ENCODE measurements at regions not wholly inside any gene's neighbourhood (a gene's known extent, or its start where the extent isn't known, plus 50 kb on each side); places are given as distances from the start of the nearest gene placed in this dataset.
"Not testable (repeated sequence)": the region's sequence is repeated elsewhere in the genome, so short reads cannot be mapped to it uniquely, and the experiment has no call there.

DNA sequence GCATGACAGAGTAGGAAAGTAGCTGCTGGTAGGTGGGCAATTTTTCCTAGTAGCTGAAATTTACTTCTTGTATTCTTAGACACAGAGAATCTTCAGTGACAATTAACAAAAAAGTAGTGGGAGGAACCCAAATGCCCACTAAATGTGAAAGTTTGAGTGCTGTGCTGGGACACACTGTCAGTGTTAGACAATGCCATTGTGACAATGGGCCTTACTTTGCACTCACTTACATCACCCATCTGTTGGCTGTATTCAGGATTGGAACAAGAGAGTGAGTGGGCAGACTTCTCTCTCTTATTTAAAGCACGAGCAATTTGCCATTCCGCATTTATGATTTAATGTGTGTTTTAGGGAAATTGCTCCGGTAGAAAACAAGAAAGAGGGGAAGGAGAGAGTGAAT, 662.5 kb downstream of the CBLN4 start:
- Histone ChIP-seq H3K36me3 (ENCODE audit: insufficient read depth, low read depth, low read length) (no peaks in the 10 kb centered on the region), H3K9ac (ENCODE audit: low read depth, low read length) (no peak overlapping the region), H3K4me1 (ENCODE audit: insufficient read depth, low read length) (no peaks in the 10 kb centered on the region), H3K9me3 (ENCODE audit: insufficient read depth, low read depth, low read length) (no peaks in the 10 kb centered on the region), H3K27me3 (ENCODE audit: insufficient read depth, low read length) (no peaks in the 10 kb centered on the region), H3K4me3 (ENCODE audit: low read length) (no peak overlapping the region), H3K27ac (ENCODE audit: low read length) (no peak overlapping the region)

- Histone ChIP-seq H3K9me3 (ENCODE audit: insufficient read depth, low read depth, low read length) (no peaks in the 10 kb centered on the region), H3K27ac (ENCODE audit: low read length) (no peak overlapping the region), H3K4me3 (ENCODE audit: low read length) (no peak overlapping the region), H3K36me3 (ENCODE audit: insufficient read depth, low read depth, low read length) (no peaks in the 10 kb centered on the region), H3K4me1 (ENCODE audit: insufficient read depth, low read length) (peaks cover 5% of the 10 kb centered on the region; the same call in 1 of the 2 replicates), H3K9ac (ENCODE audit: low read depth, low read length) (no peak overlapping the region), H3K27me3 (ENCODE audit: insufficient read depth, low read length) (no peaks in the 10 kb centered on the region)
Measured at GRCh38 chr20:55333798-55334197, 671.5 kb downstream of the CBLN4 start.

- no peak overlapping the region for H3K4me3 ChIP-seq (ENCODE audit: low read length)
- H3K9me3 ChIP-seq (ENCODE audit: insufficient read depth, low read depth, low read length), result no peaks in the 10 kb centered on the region
- peaks cover 5% of the 10 kb centered on the region; the same call in 1 of the 2 replicates for H3K4me1 ChIP-seq (ENCODE audit: insufficient read depth, low read length)
- H3K36me3 ChIP-seq (ENCODE audit: insufficient read depth, low read depth, low read length), result no peaks in the 10 kb centered on the region
- no peak overlapping the region for H3K27ac ChIP-seq (ENCODE audit: low read length)
- no peaks in the 10 kb centered on the region for H3K27me3 ChIP-seq (ENCODE audit: insufficient read depth, low read length)
- no peak overlapping the region for H3K9ac ChIP-seq (ENCODE audit: low read depth, low read length)
Measured at GRCh38 chr20:55329108-55329507, 676.2 kb downstream of the CBLN4 start.

DNA sequence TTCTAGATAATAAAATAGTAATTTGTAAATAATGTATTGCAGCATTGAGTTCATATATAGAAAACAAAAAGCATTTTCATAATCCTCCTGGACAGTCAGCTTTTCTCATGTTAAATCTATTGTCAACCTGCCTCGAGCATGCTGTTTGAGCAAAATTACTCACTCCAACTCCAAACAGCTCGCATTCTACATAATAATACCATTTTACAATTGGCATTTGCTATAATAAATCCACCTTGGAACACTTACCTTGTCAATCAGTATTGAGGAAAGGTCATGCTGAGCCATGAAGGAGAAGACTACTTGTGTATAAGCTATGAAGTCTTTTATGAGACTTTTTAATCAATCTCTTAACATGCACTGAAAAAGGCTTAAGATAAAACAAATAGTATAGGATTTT, 682.6 kb downstream of the CBLN4 start:
- H3K9ac ChIP-seq (ENCODE audit: low read depth, low read length), result no peak overlapping the region
- no peak overlapping the region for H3K4me3 ChIP-seq (ENCODE audit: low read length)
- no peaks in the 10 kb centered on the region for H3K9me3 ChIP-seq (ENCODE audit: insufficient read depth, low read depth, low read length)
- no peaks in the 10 kb centered on the region; the same call in 1 of the 2 replicates for H3K4me1 ChIP-seq (ENCODE audit: insufficient read depth, low read length)
- no peak overlapping the region for H3K27ac ChIP-seq (ENCODE audit: low read length)
- no peaks in the 10 kb centered on the region for H3K27me3 ChIP-seq (ENCODE audit: insufficient read depth, low read length)
- H3K36me3 ChIP-seq (ENCODE audit: insufficient read depth, low read depth, low read length), result no peaks in the 10 kb centered on the region

- no peaks in the 10 kb centered on the region for H3K27me3 ChIP-seq (ENCODE audit: insufficient read depth, low read length)
- H3K4me1 ChIP-seq (ENCODE audit: insufficient read depth, low read length), result no peaks in the 10 kb centered on the region
- 0 out of 2 replicates have a peak, but pooled peaks cover 2% of the 10 kb centered on the region for H3K9me3 ChIP-seq (ENCODE audit: insufficient read depth, low read depth, low read length)
- H3K9ac ChIP-seq (ENCODE audit: low read depth, low read length), result no peak overlapping the region
- H3K36me3 ChIP-seq (ENCODE audit: insufficient read depth, low read depth, low read length), result no peaks in the 10 kb centered on the region
- no peak overlapping the region for H3K27ac ChIP-seq (ENCODE audit: low read length)
- no peak overlapping the region for H3K4me3 ChIP-seq (ENCODE audit: low read length)
Measured at GRCh38 chr20:55316753-55317152, 688.6 kb downstream of the CBLN4 start.

- not testable (repeated sequence) for H3K4me3 ChIP-seq (ENCODE audit: low read length); H3K27me3 ChIP-seq (ENCODE audit: insufficient read depth, low read length); H3K9ac ChIP-seq (ENCODE audit: low read depth, low read length); H3K27ac ChIP-seq (ENCODE audit: low read length); H3K4me1 ChIP-seq (ENCODE audit: insufficient read depth, low read length); H3K36me3 ChIP-seq (ENCODE audit: insufficient read depth, low read depth, low read length)
- H3K9me3 ChIP-seq (ENCODE audit: insufficient read depth, low read depth, low read length), result peaks cover 12% of the 10 kb centered on the region; the same call in 1 of the 2 replicates
Measured at GRCh38 chr20:55310844-55311243, 694.5 kb downstream of the CBLN4 start.

GRCh38 chr20:55291261-55291660, 714.1 kb downstream of the CBLN4 start:
- Histone ChIP-seq H3K4me1 (ENCODE audit: insufficient read depth, low read length) (no peaks in the 10 kb centered on the region), H3K4me3 (ENCODE audit: low read length) (no peak overlapping the region), H3K27ac (ENCODE audit: low read length) (no peak overlapping the region), H3K9ac (ENCODE audit: low read depth, low read length) (no peak overlapping the region), H3K27me3 (ENCODE audit: insufficient read depth, low read length) (no peaks in the 10 kb centered on the region), H3K36me3 (ENCODE audit: insufficient read depth, low read depth, low read length) (no peaks in the 10 kb centered on the region), H3K9me3 (ENCODE audit: insufficient read depth, low read depth, low read length) (no peaks in the 10 kb centered on the region)

- H3K9me3 ChIP-seq (ENCODE audit: insufficient read depth, low read depth, low read length), result no peaks in the 10 kb centered on the region
Measured at GRCh38 chr20:55283889-55284288, 721.4 kb downstream of the CBLN4 start.

DNA sequence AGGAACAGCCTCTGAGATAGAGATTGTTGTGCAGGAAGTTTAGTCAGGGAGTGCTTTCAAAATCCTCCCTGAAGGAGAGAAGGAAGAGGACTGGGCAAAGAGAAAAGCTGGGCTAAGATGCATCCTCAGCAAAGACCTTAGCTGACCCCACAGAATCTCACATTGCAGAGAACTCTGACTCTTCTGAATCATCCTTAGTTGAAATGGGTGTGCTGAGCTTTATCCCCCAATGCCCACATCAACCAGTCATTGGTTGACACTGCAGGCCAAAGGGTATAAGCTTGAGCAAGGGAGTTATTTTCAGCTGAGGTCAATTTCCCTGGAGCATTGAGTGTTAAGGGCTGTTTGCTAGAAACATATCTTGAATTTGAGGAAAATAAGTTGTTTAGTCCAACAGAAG, 732.2 kb downstream of the CBLN4 start:
- no peak overlapping the region for H3K9ac ChIP-seq (ENCODE audit: low read depth, low read length)
- H3K27me3 ChIP-seq (ENCODE audit: insufficient read depth, low read length), result no peaks in the 10 kb centered on the region
- no peak overlapping the region for H3K4me3 ChIP-seq (ENCODE audit: low read length)
- H3K4me1 ChIP-seq (ENCODE audit: insufficient read depth, low read length), result no peaks in the 10 kb centered on the region
- no peaks in the 10 kb centered on the region for H3K9me3 ChIP-seq (ENCODE audit: insufficient read depth, low read depth, low read length)
- no peak overlapping the region for H3K27ac ChIP-seq (ENCODE audit: low read length)
- H3K36me3 ChIP-seq (ENCODE audit: insufficient read depth, low read depth, low read length), result no peaks in the 10 kb centered on the region

More at GRCh38 chr20:55283889-55284288, 721.4 kb downstream of the CBLN4 start:
- Histone ChIP-seq H3K36me3 (ENCODE audit: insufficient read depth, low read depth, low read length) (no peaks in the 10 kb centered on the region), H3K27ac (ENCODE audit: low read length) (no peak overlapping the region), H3K4me1 (ENCODE audit: insufficient read depth, low read length) (no peaks in the 10 kb centered on the region), H3K27me3 (ENCODE audit: insufficient read depth, low read length) (no peaks in the 10 kb centered on the region), H3K9ac (ENCODE audit: low read depth, low read length) (no peak overlapping the region), H3K4me3 (ENCODE audit: low read length) (no peak overlapping the region)

- H3K36me3 ChIP-seq (ENCODE audit: insufficient read depth, low read depth, low read length), result no peaks in the 10 kb centered on the region
- no peaks in the 10 kb centered on the region for H3K4me1 ChIP-seq (ENCODE audit: insufficient read depth, low read length)
- H3K9ac ChIP-seq (ENCODE audit: low read depth, low read length), result no peak overlapping the region
- no peak overlapping the region for H3K4me3 ChIP-seq (ENCODE audit: low read length)
- H3K27ac ChIP-seq (ENCODE audit: low read length), result no peak overlapping the region
- no peaks in the 10 kb centered on the region for H3K9me3 ChIP-seq (ENCODE audit: insufficient read depth, low read depth, low read length)
- no peaks in the 10 kb centered on the region for H3K27me3 ChIP-seq (ENCODE audit: insufficient read depth, low read length)
Measured at GRCh38 chr20:55271371-55271770, 733.9 kb downstream of the CBLN4 start.

GRCh38 chr20:55269913-55270312, 735.4 kb downstream of the CBLN4 start:
- H3K4me1 ChIP-seq (ENCODE audit: insufficient read depth, low read length), result no peaks in the 10 kb centered on the region
- H3K27me3 ChIP-seq (ENCODE audit: insufficient read depth, low read length), result no peaks in the 10 kb centered on the region
- no peak overlapping the region for H3K9ac ChIP-seq (ENCODE audit: low read depth, low read length)

DNA sequence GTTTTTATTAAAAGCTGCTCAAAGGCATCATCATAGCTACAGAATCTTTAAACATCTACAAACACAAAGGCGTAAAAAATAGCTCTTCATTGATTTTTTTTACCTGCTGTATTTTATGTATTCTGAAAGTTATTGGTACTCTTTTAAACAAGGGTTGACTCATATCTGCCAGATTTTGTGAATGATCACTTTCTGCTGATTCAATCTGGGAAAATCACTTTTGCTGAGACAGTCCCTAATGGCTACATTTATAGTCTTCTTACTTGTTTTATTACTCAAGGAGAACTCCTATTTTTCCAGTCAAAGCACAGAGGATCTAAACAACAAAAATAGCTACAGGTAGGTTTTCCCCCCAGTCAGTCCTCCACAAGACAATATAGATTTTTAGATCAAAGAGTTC, 739.0 kb downstream of the CBLN4 start:
- no peak overlapping the region for H3K9ac ChIP-seq (ENCODE audit: low read depth, low read length)
- no peaks in the 10 kb centered on the region for H3K9me3 ChIP-seq (ENCODE audit: insufficient read depth, low read depth, low read length)
- no peaks in the 10 kb centered on the region for H3K27me3 ChIP-seq (ENCODE audit: insufficient read depth, low read length)
- no peak overlapping the region for H3K4me3 ChIP-seq (ENCODE audit: low read length)
- H3K36me3 ChIP-seq (ENCODE audit: insufficient read depth, low read depth, low read length), result no peaks in the 10 kb centered on the region
- no peak overlapping the region for H3K27ac ChIP-seq (ENCODE audit: low read length)
- H3K4me1 ChIP-seq (ENCODE audit: insufficient read depth, low read length), result no peaks in the 10 kb centered on the region

More at GRCh38 chr20:55269913-55270312, 735.4 kb downstream of the CBLN4 start:
- no peak overlapping the region for H3K27ac ChIP-seq (ENCODE audit: low read length)
- no peak overlapping the region for H3K4me3 ChIP-seq (ENCODE audit: low read length)
- no peaks in the 10 kb centered on the region for H3K9me3 ChIP-seq (ENCODE audit: insufficient read depth, low read depth, low read length)
- H3K36me3 ChIP-seq (ENCODE audit: insufficient read depth, low read depth, low read length), result no peaks in the 10 kb centered on the region

All from iPS-20b (cell line).